ENCODE measurements at regions not wholly inside any gene's neighbourhood (a gene's known extent, or its start where the extent isn't known, plus 50 kb on each side); places are given as distances from the start of the nearest gene placed in this dataset.

DNA sequence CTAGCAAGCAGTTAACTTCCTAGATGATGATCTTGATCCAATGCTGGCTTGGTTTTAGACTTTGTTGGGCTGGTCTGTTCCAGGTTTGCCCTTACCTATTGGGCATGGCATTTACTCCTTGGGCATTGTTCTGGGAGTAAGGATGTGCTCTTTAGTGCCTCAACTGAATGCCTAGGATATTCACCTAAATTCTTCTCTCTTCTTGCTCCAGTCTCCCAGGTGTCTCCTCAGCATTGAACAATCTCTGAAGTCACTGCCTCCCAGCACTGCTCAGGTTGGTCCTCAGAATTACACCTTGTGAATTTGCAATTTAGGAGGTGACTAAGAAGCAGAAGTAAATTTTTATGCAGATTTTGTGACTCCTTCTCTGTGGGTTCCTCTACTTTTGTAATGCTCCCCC is 307.7 kb upstream of the COL3A1 start:
- H3K27ac ChIP-seq, result no peak overlapping the region
- TF ChIP-seq, protein P1, sequence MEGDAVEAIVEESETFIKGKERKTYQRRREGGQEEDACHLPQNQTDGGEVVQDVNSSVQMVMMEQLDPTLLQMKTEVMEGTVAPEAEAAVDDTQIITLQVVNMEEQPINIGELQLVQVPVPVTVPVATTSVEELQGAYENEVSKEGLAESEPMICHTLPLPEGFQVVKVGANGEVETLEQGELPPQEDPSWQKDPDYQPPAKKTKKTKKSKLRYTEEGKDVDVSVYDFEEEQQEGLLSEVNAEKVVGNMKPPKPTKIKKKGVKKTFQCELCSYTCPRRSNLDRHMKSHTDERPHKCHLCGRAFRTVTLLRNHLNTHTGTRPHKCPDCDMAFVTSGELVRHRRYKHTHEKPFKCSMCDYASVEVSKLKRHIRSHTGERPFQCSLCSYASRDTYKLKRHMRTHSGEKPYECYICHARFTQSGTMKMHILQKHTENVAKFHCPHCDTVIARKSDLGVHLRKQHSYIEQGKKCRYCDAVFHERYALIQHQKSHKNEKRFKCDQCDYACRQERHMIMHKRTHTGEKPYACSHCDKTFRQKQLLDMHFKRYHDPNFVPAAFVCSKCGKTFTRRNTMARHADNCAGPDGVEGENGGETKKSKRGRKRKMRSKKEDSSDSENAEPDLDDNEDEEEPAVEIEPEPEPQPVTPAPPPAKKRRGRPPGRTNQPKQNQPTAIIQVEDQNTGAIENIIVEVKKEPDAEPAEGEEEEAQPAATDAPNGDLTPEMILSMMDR (conservative IDR thresholded peaks at IDR 0.05), result no peak

GRCh38 chr2:188668017-188668680 is 306.0 kb upstream of the COL3A1 start:
- H3K27ac ChIP-seq, result no peak overlapping the region
- TF ChIP-seq, protein P1 (conservative IDR thresholded peaks at IDR 0.05), result no peak

DNA sequence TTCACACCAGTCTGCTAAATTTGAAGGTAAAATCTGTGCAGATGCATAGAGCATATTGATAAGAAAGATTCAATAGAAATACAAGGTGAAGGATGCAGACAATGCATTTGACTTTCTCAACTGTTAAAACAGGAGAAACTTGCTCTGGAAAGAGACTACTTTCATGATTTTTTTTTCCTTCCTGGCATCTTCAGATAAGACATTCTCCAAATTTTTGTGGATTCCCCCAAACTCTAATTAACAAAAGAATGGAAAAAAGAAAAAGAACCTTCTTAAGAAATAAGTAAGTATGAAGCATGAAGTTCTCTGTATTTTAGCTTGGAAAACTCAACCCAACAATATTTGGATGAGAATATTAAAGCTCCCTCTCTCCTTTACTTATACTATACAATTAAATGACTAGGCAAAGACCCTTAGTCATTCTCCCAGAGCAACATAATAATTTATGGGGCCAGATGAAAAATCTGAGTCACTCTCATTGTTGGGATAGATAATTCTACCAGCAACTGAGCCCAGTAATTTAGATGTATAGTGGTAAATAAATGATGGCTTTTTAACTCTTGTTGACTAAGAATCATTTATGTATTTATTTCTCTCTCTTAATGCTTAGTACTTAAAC is 298.7 kb upstream of the COL3A1 start:
- H3K27ac ChIP-seq, result no peak overlapping the region
- TF ChIP-seq, protein P1 (conservative IDR thresholded peaks at IDR 0.05), result no peak

GRCh38 chr2:188676010-188676400 is 298.2 kb upstream of the COL3A1 start:
- H3K27ac ChIP-seq, result no peak overlapping the region
- TF ChIP-seq, protein P1 (conservative IDR thresholded peaks at IDR 0.05), result no peak

GRCh38 chr2:188677142-188677541 is 297.0 kb upstream of the COL3A1 start:
- H3K27ac ChIP-seq, result no peak overlapping the region
- TF ChIP-seq, protein P1 (conservative IDR thresholded peaks at IDR 0.05), result no peak

- TF ChIP-seq, protein P1 (conservative IDR thresholded peaks at IDR 0.05), result no peak
Measured at GRCh38 chr2:188678882-188679281, 295.3 kb upstream of the COL3A1 start.

GRCh38 chr2:188682838-188683237 is 291.3 kb upstream of the COL3A1 start:
- TF ChIP-seq, protein P1 (conservative IDR thresholded peaks at IDR 0.05), result no peak
- no peak overlapping the region for H3K27ac ChIP-seq

More at GRCh38 chr2:188678882-188679281, 295.3 kb upstream of the COL3A1 start:
- H3K27ac ChIP-seq, result no peak overlapping the region
